ENCODE measurements at regions not wholly inside any gene's neighbourhood (a gene's known extent, or its start where the extent isn't known, plus 50 kb on each side); places are given as distances from the start of the nearest gene placed in this dataset.
"Not testable (repeated sequence)": the region's sequence is repeated elsewhere in the genome, so short reads cannot be mapped to it uniquely, and the experiment has no call there.

- H3K27me3 ChIP-seq = peaks cover 5% of the 10 kb centered on the region
- 52 to 74% (median 65%) methylated on average over 7 of the region's 7 CpGs for WGBS, 4 donors
- H3K4me1 ChIP-seq (replicated peaks in 1 of 2) = no peaks in the 10 kb centered on the region
- DNase-seq = no peak
- no peak overlapping the region for H3K27ac ChIP-seq
- H3K9me3 ChIP-seq (replicated peaks in 1 of 3) = no peaks in the 10 kb centered on the region
- intact Hi-C loops (cut with DNase I) = no loop called here
- H3K4me3 ChIP-seq = no peak overlapping the region
- no peaks in the 10 kb centered on the region for H3K36me3 ChIP-seq (replicated peaks in 1 of 2)
- no peak for TF ChIP-seq POLR2A (IDR thresholded peaks at IDR 0.05)
- TF ChIP-seq CTCF (IDR thresholded peaks at IDR 0.05) = no peak
These were observed 98.1 kb downstream of the SEC16B start for GRCh38 chr1:177871613-177872307.

- H3K36me3 ChIP-seq (replicated peaks in 1 of 2) = no peaks in the 10 kb centered on the region
- no peak overlapping the region for H3K4me3 ChIP-seq
- H3K27ac ChIP-seq = no peak overlapping the region
- intact Hi-C loops (cut with DNase I) = no loop called here
- no peaks in the 10 kb centered on the region for H3K4me1 ChIP-seq (replicated peaks in 1 of 2)
- H3K27me3 ChIP-seq = peaks cover 5% of the 10 kb centered on the region
- 72 to 91% (median 80%) methylated on average over 4 of the region's 4 CpGs for WGBS, 4 donors
- TF ChIP-seq CTCF (IDR thresholded peaks at IDR 0.05) (no peak), POLR2A (IDR thresholded peaks at IDR 0.05) (no peak)
- H3K9me3 ChIP-seq (replicated peaks in 1 of 3) = no peaks in the 10 kb centered on the region
- no peak for DNase-seq
These were observed 100.3 kb downstream of the SEC16B start for GRCh38 chr1:177869586-177869985.

DNA sequence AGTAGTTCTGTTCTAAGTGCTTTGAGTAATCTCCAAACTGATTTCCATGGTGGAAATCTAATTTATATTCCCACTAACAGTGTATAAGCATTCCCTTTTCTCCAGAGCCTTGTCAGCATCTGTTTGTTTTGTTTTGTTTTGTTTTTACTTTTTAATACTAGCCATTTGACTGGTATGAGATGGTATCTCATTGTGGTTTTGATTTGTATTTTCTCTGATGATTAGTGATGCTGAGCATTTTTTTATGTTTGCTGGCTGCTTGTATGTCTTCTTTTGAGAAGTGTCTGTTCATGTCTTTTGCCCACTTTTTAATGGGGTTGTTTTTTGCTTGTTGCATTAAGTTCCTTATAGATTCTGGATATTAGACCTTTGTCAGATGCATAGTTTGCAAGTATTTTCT lies 100.8 kb downstream of the SEC16B start:
- DNase-seq; H3K36me3 ChIP-seq (replicated peaks in 1 of 2); intact Hi-C loops (cut with DNase I): not testable (repeated sequence)

DNA sequence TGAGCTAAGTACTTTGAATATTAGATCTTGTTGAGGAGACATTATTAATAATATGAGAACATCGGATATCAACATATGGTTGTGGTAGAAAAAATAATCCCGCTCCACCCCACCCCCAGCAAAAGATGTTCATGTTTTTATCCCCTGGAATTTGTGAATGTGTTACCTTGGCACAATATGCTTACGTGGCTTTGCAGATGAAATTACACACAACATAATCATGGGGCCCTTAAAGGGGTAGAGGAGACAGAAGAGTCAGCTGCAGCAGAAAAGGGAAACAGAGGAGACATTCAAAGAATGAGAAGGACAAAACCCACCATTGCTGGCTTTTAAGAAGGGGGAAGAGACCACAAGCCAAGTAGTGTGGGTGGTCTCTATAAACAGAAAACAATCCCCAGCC lies 104.1 kb downstream of the SEC16B start:
- intact Hi-C loops (cut with DNase I) = no loop called here

More for the DNA sequence above, 100.8 kb downstream of the SEC16B start:
- not testable (repeated sequence) for H3K4me3 ChIP-seq; H3K4me1 ChIP-seq (replicated peaks in 1 of 2); H3K27ac ChIP-seq; H3K9me3 ChIP-seq (replicated peaks in 1 of 3); H3K27me3 ChIP-seq

More for the DNA sequence above, 104.1 kb downstream of the SEC16B start:
- Histone ChIP-seq H3K4me3 (no peak overlapping the region), H3K36me3 (replicated peaks in 1 of 2) (no peaks in the 10 kb centered on the region), H3K27ac (no peak overlapping the region), H3K4me1 (replicated peaks in 1 of 2) (no peaks in the 10 kb centered on the region), H3K9me3 (replicated peaks in 1 of 3) (no peaks in the 10 kb centered on the region), H3K27me3 (no peaks in the 10 kb centered on the region)
- no peak for TF ChIP-seq POLR2A (IDR thresholded peaks at IDR 0.05)
- no peak for TF ChIP-seq CTCF (IDR thresholded peaks at IDR 0.05)
- no peak for DNase-seq
- 77 to 93% (median 88%) methylated on average over 3 of the region's 3 CpGs for WGBS, 4 donors

Measured in adrenal gland (tissue), 9 donors.